ENCODE measurements at regions not wholly inside any gene's neighbourhood (a gene's known extent, or its start where the extent isn't known, plus 50 kb on each side); places are given as distances from the start of the nearest gene placed in this dataset.
"Not testable (repeated sequence)": the region's sequence is repeated elsewhere in the genome, so short reads cannot be mapped to it uniquely, and the experiment has no call there.

- TF ChIP-seq CTCF (IDR thresholded peaks at IDR 0.05), result no peak
- no peak for DNase-seq (ENCODE audit: low spot score)
- Histone ChIP-seq H3K9me3 (no peaks in the 10 kb centered on the region), H3K36me3 (no peaks in the 10 kb centered on the region), H3K27ac (no peak overlapping the region), H3K4me3 (no peak overlapping the region), H3K27me3 (no peaks in the 10 kb centered on the region), H3K4me1 (peaks cover 0 to 12% of the 10 kb centered on the region in 2 donors)
Measured at GRCh38 chr9:85168412-85168811, 498.9 kb downstream of the NTRK2 start.

- Histone ChIP-seq H3K27me3 (no peaks in the 10 kb centered on the region), H3K4me3 (no peak overlapping the region), H3K36me3 (no peaks in the 10 kb centered on the region), H3K27ac (no peak overlapping the region), H3K4me1 (peaks cover 0 to 3% of the 10 kb centered on the region in 2 donors), H3K9me3 (peaks cover 0 to 12% of the 10 kb centered on the region in 2 donors)
- DNase-seq (ENCODE audit: low spot score), result no peak
- no peak for TF ChIP-seq CTCF (IDR thresholded peaks at IDR 0.05)
Measured at GRCh38 chr9:85167146-85167545, 497.6 kb downstream of the NTRK2 start.

GRCh38 chr9:85163825-85164224 is 494.3 kb downstream of the NTRK2 start:
- Histone ChIP-seq H3K4me1 (no peaks in the 10 kb centered on the region), H3K27me3 (no peaks in the 10 kb centered on the region), H3K4me3 (no peak overlapping the region), H3K9me3 (peaks cover 0 to 12% of the 10 kb centered on the region in 2 donors), H3K36me3 (no peaks in the 10 kb centered on the region), H3K27ac (no peak overlapping the region)
- TF ChIP-seq CTCF (IDR thresholded peaks at IDR 0.05), result no peak
- no peak for DNase-seq (ENCODE audit: low spot score)

GRCh38 chr9:85163415-85163814 is 493.9 kb downstream of the NTRK2 start:
- H3K36me3 ChIP-seq, result no peaks in the 10 kb centered on the region

GRCh38 chr9:85162822-85163221 is 493.3 kb downstream of the NTRK2 start:
- no peak overlapping the region for H3K27ac ChIP-seq
- H3K4me3 ChIP-seq, result no peak overlapping the region
- H3K36me3 ChIP-seq, result no peaks in the 10 kb centered on the region
- H3K9me3 ChIP-seq, result peaks cover 0 to 12% of the 10 kb centered on the region in 2 donors
- no peaks in the 10 kb centered on the region for H3K27me3 ChIP-seq
- no peaks in the 10 kb centered on the region for H3K4me1 ChIP-seq
- TF ChIP-seq CTCF (IDR thresholded peaks at IDR 0.05), result no peak
- DNase-seq (ENCODE audit: low spot score), result no peak

More at GRCh38 chr9:85163415-85163814, 493.9 kb downstream of the NTRK2 start:
- H3K4me1 ChIP-seq, result no peaks in the 10 kb centered on the region
- H3K27me3 ChIP-seq, result no peaks in the 10 kb centered on the region
- H3K27ac ChIP-seq, result no peak overlapping the region
- no peak for TF ChIP-seq CTCF (IDR thresholded peaks at IDR 0.05)
- H3K9me3 ChIP-seq, result peaks cover 0 to 12% of the 10 kb centered on the region in 2 donors
- no peak overlapping the region for H3K4me3 ChIP-seq
- no peak for DNase-seq (ENCODE audit: low spot score)

- not testable (repeated sequence) for H3K4me1 ChIP-seq; H3K36me3 ChIP-seq; H3K27me3 ChIP-seq; H3K4me3 ChIP-seq; DNase-seq (ENCODE audit: low spot score); H3K27ac ChIP-seq
- peaks cover 0 to 12% of the 10 kb centered on the region in 2 donors for H3K9me3 ChIP-seq
Measured at GRCh38 chr9:85160944-85161343, 491.4 kb downstream of the NTRK2 start.
